Adipocyte (in vitro differentiated cells): ENCODE measurements at regions not wholly inside any gene's neighbourhood (a gene's known extent, or its start where the extent isn't known, plus 50 kb on each side); places are given as distances from the start of the nearest gene placed in this dataset.
"Not testable (repeated sequence)": the region's sequence is repeated elsewhere in the genome, so short reads cannot be mapped to it uniquely, and the experiment has no call there.

Experiments
- DNase-seq: peaks from one replicate; pipeline ENCODE4 v3.0.0-alpha.2; 2015; ENCODE audit warnings: low read depth
- H3K27me3 ChIP-seq: replicated peaks from 2 replicates; pipeline ENCODE4 v1.7.0; 2013; ENCODE audit warnings: mild to moderate bottlenecking, low read length, moderate library complexity; ENCODE audit not compliant: control insufficient read depth, insufficient read depth
- H3K36me3 ChIP-seq: 2 replicates; pipeline ENCODE4 v1.7.0; 2013; ENCODE audit warnings: low read length, mild to moderate bottlenecking, moderate library complexity; ENCODE audit not compliant: control insufficient read depth, insufficient read depth, severe bottlenecking
- H3K4me1 ChIP-seq: 2 replicates; pipeline ENCODE4 v1.7.0; 2013; ENCODE audit warnings: mild to moderate bottlenecking, low read length, moderate library complexity; ENCODE audit not compliant: control insufficient read depth, insufficient read depth
- H3K4me3 ChIP-seq: 2 replicates; pipeline ENCODE4 v1.7.0; 2013; ENCODE audit warnings: mild to moderate bottlenecking, low read length, moderate library complexity
- H3K9ac ChIP-seq: 2 replicates; pipeline ENCODE4 v1.7.0; 2013; ENCODE audit warnings: mild to moderate bottlenecking, low read length, moderate library complexity
- H3K9me3 ChIP-seq: 2 replicates; pipeline ENCODE4 v1.7.0; 2013; ENCODE audit warnings: mild to moderate bottlenecking, low read length, moderate library complexity; ENCODE audit not compliant: control insufficient read depth

- no peak overlapping the region for H3K4me3 ChIP-seq
- H3K27me3 ChIP-seq = no peaks in the 10 kb centered on the region
- no peak for DNase-seq
- H3K4me1 ChIP-seq = no peaks in the 10 kb centered on the region
- no peak overlapping the region for H3K9ac ChIP-seq
- H3K36me3 ChIP-seq = no peaks in the 10 kb centered on the region
- no peaks in the 10 kb centered on the region for H3K9me3 ChIP-seq
Measured at GRCh38 chr11:38796281-38796680, 2198.2 kb upstream of the RAG2 start.

DNA sequence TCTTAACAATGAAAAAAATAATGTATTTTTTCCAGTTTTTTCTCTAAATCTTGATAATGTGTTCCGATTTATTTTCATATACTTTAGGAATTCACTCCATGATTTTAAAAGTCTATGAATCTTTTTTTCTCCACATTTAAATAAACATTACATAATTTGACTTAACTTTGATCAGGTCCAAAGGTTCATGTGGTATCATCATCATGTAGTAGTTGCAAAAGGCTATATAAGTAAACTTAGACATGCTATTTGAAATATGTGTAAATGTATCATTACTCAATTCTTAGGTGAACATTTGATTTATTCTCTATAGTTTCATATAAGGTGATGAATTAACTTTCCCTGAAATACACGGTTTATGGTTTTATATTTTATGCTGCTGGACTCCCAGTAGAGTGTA lies 2197.0 kb upstream of the RAG2 start:
- no peak overlapping the region for H3K4me3 ChIP-seq
- no peak overlapping the region for H3K9ac ChIP-seq
- no peak for DNase-seq

GRCh38 chr11:38791346-38791961 lies 2193.4 kb upstream of the RAG2 start:
- Histone ChIP-seq H3K4me1 (no peaks in the 10 kb centered on the region), H3K27me3 (no peaks in the 10 kb centered on the region), H3K36me3 (no peaks in the 10 kb centered on the region), H3K4me3 (no peak overlapping the region), H3K9me3 (no peaks in the 10 kb centered on the region), H3K9ac (no peak overlapping the region)
- DNase-seq = peak; percentile 89

More for the DNA sequence above, 2197.0 kb upstream of the RAG2 start:
- H3K36me3 ChIP-seq = no peaks in the 10 kb centered on the region
- H3K4me1 ChIP-seq = no peaks in the 10 kb centered on the region
- H3K9me3 ChIP-seq = no peaks in the 10 kb centered on the region
- no peaks in the 10 kb centered on the region for H3K27me3 ChIP-seq

DNA sequence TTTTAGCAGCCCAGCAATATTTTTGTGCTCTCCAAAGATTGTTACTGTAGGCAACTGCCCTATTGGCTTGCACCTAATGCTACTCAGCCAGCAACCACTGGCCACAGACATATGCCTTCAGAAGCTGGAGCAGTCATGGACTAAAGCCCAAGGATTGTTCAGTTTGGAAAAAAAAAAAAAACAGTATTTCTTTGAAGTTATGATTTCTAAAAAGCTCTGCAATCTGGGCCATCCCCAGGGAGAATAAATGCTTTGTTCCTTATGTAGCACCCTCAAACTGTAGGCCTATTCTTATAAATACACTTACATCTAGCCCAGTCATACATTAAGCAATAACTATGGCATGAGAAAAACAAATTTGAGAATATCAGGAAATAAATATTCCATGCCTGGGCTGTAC lies 2190.5 kb upstream of the RAG2 start:
- Histone ChIP-seq H3K4me3 (no peak overlapping the region), H3K4me1 (no peaks in the 10 kb centered on the region), H3K27me3 (no peaks in the 10 kb centered on the region), H3K36me3 (no peaks in the 10 kb centered on the region), H3K9me3 (no peaks in the 10 kb centered on the region), H3K9ac (no peak overlapping the region)
- DNase-seq = no peak

DNA sequence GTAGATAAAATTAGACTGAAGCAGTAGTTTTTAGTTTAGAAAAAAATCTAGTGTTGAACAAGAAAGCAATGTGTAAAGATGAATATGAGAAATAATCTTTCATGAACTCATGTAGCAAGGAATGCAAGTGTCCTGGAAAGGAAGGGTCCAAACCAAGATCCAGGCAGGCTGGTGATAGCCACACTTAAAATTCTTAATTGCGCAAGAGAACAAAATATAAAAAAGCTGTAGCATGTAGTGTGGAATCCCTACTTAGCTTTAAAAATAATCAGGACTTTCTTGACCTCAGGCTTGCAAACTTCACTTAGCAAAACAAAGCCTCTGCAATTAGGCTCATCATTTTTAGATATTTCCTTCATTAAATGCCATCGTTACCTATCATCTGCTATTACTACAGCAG lies 2186.1 kb upstream of the RAG2 start:
- Histone ChIP-seq H3K4me3 (no peak overlapping the region), H3K4me1 (no peaks in the 10 kb centered on the region), H3K9ac (no peak overlapping the region), H3K9me3 (no peaks in the 10 kb centered on the region), H3K27me3 (no peaks in the 10 kb centered on the region), H3K36me3 (no peaks in the 10 kb centered on the region)
- DNase-seq = no peak

DNA sequence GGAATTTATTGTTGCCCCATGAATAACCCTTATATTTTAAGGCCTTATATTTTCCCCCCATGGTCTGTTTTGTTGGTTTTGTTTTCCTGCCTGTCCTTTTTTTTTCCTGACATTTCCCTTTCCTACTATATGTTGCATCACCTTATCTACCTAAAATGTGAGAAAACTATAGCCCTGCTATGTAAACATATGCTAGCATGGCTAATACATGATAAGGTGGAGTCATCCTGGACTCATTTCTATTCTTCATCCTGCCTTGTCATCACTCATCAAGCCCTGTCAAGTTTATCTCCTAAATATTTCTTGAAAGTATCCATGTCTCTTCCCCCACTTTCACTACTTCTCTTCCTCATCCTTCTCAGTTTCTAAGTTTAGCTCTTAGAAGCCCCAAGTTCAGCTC lies 2168.8 kb upstream of the RAG2 start:
- H3K27me3 ChIP-seq = no peaks in the 10 kb centered on the region
- peaks cover 5% of the 10 kb centered on the region for H3K9me3 ChIP-seq
- H3K9ac ChIP-seq = no peak overlapping the region
- H3K36me3 ChIP-seq = no peaks in the 10 kb centered on the region
- no peak overlapping the region for H3K4me3 ChIP-seq
- DNase-seq = no peak
- no peaks in the 10 kb centered on the region for H3K4me1 ChIP-seq

DNA sequence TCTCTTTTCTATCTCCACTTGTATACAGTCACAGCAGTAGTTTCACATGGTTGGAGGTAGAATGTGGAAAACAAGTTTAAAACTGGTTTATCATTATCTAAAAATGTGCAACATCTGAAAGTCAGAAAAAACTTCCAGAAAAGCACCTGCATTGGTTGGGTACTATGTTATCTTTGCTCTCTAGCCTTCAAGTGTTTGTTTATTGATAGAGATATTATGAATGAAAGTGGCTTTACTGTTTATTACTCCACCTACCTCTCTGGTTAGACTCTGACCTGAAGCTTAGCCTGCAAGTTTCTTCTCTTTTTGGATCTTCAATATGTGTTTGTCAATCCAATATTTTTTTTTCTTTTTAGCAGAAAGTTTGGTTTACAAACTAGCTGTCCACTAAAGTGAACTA lies 2161.4 kb upstream of the RAG2 start:
- no peak for DNase-seq

GRCh38 chr11:38756537-38756936 lies 2158.5 kb upstream of the RAG2 start:
- Histone ChIP-seq H3K9ac (no peak overlapping the region), H3K27me3 (no peaks in the 10 kb centered on the region), H3K36me3 (no peaks in the 10 kb centered on the region), H3K4me1 (no peaks in the 10 kb centered on the region), H3K9me3 (no peaks in the 10 kb centered on the region), H3K4me3 (no peak overlapping the region)
- no peak for DNase-seq

More for the DNA sequence above, 2161.4 kb upstream of the RAG2 start:
- Histone ChIP-seq H3K27me3 (no peaks in the 10 kb centered on the region), H3K4me3 (no peak overlapping the region), H3K9ac (no peak overlapping the region), H3K9me3 (no peaks in the 10 kb centered on the region), H3K4me1 (no peaks in the 10 kb centered on the region), H3K36me3 (no peaks in the 10 kb centered on the region)

- Histone ChIP-seq H3K36me3 (no peaks in the 10 kb centered on the region), H3K4me3 (no peak overlapping the region), H3K4me1 (no peaks in the 10 kb centered on the region), H3K9ac (no peak overlapping the region), H3K27me3 (no peaks in the 10 kb centered on the region), H3K9me3 (no peaks in the 10 kb centered on the region)
- no peak for DNase-seq
Measured at GRCh38 chr11:38751421-38751820, 2153.4 kb upstream of the RAG2 start.

DNA sequence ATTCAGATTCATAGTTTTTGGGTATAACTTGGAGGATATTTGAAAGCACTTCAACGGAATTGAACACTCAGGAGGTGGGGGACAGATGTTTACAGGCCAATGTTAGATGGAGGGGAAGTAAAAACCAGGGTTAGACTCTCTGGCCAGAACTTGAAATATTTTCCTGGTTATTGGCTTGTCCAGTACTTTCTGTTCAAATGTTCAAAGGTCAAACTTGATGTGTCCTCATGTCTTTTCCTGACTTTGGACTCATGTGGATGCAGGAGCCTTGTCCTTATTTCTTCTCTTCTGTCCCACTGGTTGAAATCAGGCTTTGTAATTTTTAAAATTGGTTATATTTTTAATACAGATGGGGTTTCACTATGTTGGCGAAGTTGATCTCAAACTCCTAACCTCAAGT lies 2148.5 kb upstream of the RAG2 start:
- H3K36me3 ChIP-seq, H3K9me3 ChIP-seq, H3K27me3 ChIP-seq, DNase-seq, H3K9ac ChIP-seq, H3K4me3 ChIP-seq, H3K4me1 ChIP-seq: not testable (repeated sequence)

GRCh38 chr11:38723361-38723760 lies 2125.3 kb upstream of the RAG2 start:
- DNase-seq = no peak
- H3K9me3 ChIP-seq = no peaks in the 10 kb centered on the region
- no peak overlapping the region for H3K9ac ChIP-seq
- no peaks in the 10 kb centered on the region for H3K36me3 ChIP-seq
- H3K27me3 ChIP-seq = no peaks in the 10 kb centered on the region
- H3K4me1 ChIP-seq = no peaks in the 10 kb centered on the region
- no peak overlapping the region for H3K4me3 ChIP-seq

GRCh38 chr11:38721586-38722315 lies 2123.7 kb upstream of the RAG2 start:
- no peak for DNase-seq
- Histone ChIP-seq H3K27me3 (no peaks in the 10 kb centered on the region), H3K9ac (no peak overlapping the region), H3K4me1 (no peaks in the 10 kb centered on the region), H3K9me3 (no peaks in the 10 kb centered on the region), H3K4me3 (no peak overlapping the region), H3K36me3 (no peaks in the 10 kb centered on the region)
